ENCODE measurements at regions not wholly inside any gene's neighbourhood (a gene's known extent, or its start where the extent isn't known, plus 50 kb on each side); places are given as distances from the start of the nearest gene placed in this dataset.
"Not testable (repeated sequence)": the region's sequence is repeated elsewhere in the genome, so short reads cannot be mapped to it uniquely, and the experiment has no call there.

DNA sequence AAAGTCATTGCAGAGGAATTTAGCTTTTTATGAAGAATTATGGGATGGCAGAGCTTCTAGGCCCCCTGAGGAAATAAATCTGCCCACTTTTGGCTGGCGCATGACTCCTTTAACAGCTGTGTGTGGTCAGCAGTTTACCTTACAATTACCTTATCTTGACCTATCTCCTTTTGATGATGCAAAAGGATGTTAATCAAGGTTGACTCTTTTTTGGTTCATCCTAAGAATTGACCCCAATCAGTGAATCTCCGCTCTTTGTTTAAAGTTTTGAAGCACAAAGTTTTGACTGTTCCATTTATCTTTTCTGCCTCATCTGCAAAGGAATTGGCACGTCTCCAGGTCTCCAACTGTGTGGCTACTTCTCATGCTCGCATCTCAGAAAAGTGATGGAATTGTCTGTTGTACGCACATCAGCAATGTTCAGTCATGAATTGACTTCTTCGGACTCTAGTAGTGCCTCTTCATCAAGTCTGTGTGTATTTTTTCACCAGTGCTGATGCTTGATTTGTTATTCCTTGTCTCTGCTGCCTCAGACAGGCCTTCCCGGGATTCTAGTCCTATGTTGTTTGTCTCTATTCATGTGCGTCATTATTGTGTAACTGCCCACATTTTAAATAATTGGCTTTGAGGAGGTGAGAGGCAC lies 196.2 kb upstream of the CFAP20DC start:
- peak overlapping the region in 1 of 4 donors; percentile 0 for H3K4me3 Mint-ChIP-seq
- no peak overlapping the region for H3K27ac Mint-ChIP-seq
- peaks cover 21 to 22% (median 21%) of the 10 kb centered on the region in 3 donors for H3K4me1 Mint-ChIP-seq
- H3K9me3 Mint-ChIP-seq = peaks cover 2 to 13% (median 5%) of the 10 kb centered on the region in 3 donors
- no peaks in the 10 kb centered on the region for H3K36me3 Mint-ChIP-seq
- no peaks in the 10 kb centered on the region for H3K27me3 Mint-ChIP-seq

DNA sequence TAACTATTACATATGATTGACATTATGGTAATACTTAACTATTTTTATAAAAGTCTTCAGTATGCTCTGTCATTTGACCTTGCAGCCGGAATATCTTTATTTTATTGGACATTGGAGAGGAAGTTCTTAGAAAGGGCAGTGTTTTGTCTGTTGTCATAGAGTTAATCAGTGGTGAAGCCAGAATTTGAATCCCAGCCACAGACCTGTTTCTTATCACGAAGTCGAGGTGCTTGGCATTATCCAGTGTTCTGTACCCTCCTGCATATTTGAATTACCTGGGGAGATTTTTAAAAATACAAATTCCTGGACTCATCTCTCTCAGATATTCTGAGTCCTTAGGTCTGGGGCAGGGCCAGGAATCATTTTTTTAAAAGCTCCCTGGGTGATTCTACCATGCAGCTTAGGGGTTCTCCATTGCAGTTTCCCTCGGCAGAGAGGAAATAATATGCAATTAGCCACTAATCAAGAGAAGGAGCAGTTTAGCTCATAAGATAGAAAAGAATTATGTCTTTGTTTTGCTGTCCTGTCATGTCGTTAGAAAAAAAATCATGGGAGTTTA lies 195.6 kb upstream of the CFAP20DC start:
- Mint-ChIP-seq H3K9me3 (peaks cover 2 to 13% (median 5%) of the 10 kb centered on the region in 3 donors), H3K4me1 (peaks cover 21 to 22% (median 21%) of the 10 kb centered on the region in 3 donors), H3K27me3 (no peaks in the 10 kb centered on the region), H3K4me3 (no peak overlapping the region), H3K27ac (no peak overlapping the region), H3K36me3 (no peaks in the 10 kb centered on the region)

DNA sequence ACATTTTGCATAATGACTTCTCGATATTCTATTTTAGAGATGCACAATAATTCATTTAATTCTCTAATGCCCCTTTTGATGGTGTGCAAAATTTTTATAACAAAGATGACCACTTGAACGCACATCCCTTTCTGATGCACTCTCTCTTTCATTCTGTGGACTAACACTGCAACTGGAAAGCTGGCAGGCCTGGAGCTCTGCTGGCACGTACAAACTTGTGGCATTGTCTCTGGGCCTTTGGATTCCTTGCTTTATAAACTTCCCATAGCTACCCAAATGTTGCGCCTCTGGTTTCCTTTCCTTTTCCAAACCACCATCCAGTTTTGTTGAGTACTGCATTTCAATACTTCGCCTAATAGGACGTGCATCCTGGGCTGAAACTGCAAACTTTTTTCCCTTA lies 194.5 kb upstream of the CFAP20DC start:
- H3K36me3 Mint-ChIP-seq = no peaks in the 10 kb centered on the region
- H3K27me3 Mint-ChIP-seq = no peaks in the 10 kb centered on the region
- H3K27ac Mint-ChIP-seq = no peak overlapping the region
- peaks cover 2 to 10% (median 4%) of the 10 kb centered on the region in 3 donors for H3K9me3 Mint-ChIP-seq
- peaks cover 21 to 22% (median 21%) of the 10 kb centered on the region in 3 donors for H3K4me1 Mint-ChIP-seq
- H3K4me3 Mint-ChIP-seq = no peak overlapping the region

DNA sequence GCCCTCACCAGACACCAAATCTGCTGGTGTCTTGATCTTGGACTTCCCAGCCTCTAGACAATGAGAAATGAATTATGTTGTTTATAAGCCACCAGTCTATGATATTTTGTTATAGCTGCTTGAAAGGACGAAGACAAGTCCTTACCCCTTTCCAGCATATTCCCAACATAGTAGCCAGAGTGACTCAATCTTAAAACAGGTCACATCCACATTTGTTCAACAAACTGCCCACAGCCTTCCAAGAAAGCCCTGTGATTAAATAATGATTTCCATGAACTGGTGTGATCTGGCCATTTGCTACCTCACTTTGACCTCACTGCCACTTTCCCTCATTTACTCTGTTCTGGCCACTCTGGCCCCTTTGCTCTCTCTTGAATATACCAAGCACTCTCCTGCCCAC lies 193.7 kb upstream of the CFAP20DC start:
- Mint-ChIP-seq H3K4me3 (no peak overlapping the region), H3K36me3 (no peaks in the 10 kb centered on the region), H3K9me3 (peaks cover 0 to 1% (median 0%) of the 10 kb centered on the region in 3 donors), H3K27me3 (peaks cover 3% of the 10 kb centered on the region), H3K4me1 (peaks cover 21 to 22% (median 21%) of the 10 kb centered on the region in 3 donors), H3K27ac (no peak overlapping the region)

DNA sequence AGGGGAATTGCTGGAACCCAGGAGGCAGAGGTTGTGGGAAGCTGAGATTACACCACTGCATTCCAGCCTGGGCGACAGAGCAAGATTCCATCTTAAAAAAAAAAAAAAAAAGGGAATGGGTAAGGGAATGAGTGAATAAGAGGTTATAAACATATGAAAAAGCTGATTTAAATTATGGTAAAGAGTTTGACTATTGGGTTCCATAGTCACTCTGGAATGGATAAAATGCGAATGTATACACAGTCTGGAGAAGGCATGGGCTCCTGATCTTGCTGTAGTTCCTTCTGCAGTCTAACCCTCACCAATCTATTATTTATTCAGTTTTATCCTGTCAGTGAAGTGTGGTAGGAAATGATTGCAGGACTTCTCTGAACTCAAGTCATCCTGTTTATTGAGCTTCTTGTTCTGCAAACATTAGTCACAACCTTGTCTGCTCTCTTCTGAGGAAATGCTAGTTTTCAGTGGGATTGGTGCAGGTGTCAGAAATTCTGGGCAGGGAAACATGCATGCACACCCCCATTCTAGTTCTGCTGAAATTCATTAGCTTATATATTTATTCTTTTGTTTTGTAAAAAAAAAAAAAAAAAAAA lies 190.9 kb upstream of the CFAP20DC start:
- H3K4me3 Mint-ChIP-seq = no peak overlapping the region
- peaks cover 4 to 5% (median 4%) of the 10 kb centered on the region in 3 donors for H3K4me1 Mint-ChIP-seq
- H3K36me3 Mint-ChIP-seq = no peaks in the 10 kb centered on the region
- no peaks in the 10 kb centered on the region for H3K9me3 Mint-ChIP-seq
- H3K27ac Mint-ChIP-seq = no peak overlapping the region
- H3K27me3 Mint-ChIP-seq = peaks cover 3% of the 10 kb centered on the region

DNA sequence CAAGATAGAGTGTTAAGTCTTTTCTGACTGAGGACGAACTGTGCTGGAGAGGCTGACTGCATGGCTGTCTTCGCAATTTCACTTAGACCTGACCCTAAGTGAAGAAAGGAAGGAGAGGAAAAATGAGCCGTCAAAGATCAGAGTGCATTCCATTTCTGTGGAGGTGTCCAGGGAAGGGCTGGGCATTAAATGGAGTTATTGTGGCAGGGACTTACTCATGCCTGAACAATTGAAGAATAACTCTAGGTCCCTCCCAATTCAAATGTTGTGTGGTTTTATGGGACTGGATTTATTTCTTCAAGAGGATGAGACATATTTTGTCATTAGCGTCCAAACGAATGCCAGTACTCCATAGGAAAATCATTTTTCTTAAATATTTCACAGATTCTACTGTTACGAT lies 187.3 kb upstream of the CFAP20DC start:
- H3K27me3 Mint-ChIP-seq = peaks cover 3% of the 10 kb centered on the region
- peaks cover 0 to 9% (median 0%) of the 10 kb centered on the region in 3 donors for H3K4me1 Mint-ChIP-seq
- peaks cover 1% of the 10 kb centered on the region for H3K36me3 Mint-ChIP-seq
- peaks cover 0 to 2% (median under 1%) of the 10 kb centered on the region in 3 donors for H3K9me3 Mint-ChIP-seq
- H3K27ac Mint-ChIP-seq = no peak overlapping the region
- no peak overlapping the region for H3K4me3 Mint-ChIP-seq

DNA sequence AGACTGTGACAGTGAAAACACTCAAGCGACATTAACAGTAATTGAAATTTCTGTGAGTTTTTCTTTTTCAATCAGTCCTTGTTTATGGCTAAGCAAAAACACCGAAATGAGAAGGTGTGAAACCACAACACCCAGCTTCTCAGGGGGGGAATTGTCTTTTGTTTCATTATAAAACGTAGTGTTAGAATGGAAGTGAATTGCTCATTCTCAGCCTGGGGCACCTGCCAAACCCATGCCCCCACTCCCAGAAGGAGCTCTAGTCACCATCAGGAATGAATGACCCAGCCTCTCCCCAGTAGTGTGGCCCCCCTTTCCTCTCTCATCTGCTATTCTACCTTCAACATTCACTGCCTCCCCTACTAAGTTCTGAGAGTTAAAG lies 185.8 kb upstream of the CFAP20DC start:
- Mint-ChIP-seq H3K4me3 (no peak overlapping the region), H3K27me3 (peaks cover 3% of the 10 kb centered on the region), H3K36me3 (peaks cover 1% of the 10 kb centered on the region), H3K4me1 (peaks cover 0 to 9% (median 0%) of the 10 kb centered on the region in 3 donors), H3K27ac (no peak overlapping the region), H3K9me3 (peaks cover 6 to 10% (median 10%) of the 10 kb centered on the region in 3 donors)

DNA sequence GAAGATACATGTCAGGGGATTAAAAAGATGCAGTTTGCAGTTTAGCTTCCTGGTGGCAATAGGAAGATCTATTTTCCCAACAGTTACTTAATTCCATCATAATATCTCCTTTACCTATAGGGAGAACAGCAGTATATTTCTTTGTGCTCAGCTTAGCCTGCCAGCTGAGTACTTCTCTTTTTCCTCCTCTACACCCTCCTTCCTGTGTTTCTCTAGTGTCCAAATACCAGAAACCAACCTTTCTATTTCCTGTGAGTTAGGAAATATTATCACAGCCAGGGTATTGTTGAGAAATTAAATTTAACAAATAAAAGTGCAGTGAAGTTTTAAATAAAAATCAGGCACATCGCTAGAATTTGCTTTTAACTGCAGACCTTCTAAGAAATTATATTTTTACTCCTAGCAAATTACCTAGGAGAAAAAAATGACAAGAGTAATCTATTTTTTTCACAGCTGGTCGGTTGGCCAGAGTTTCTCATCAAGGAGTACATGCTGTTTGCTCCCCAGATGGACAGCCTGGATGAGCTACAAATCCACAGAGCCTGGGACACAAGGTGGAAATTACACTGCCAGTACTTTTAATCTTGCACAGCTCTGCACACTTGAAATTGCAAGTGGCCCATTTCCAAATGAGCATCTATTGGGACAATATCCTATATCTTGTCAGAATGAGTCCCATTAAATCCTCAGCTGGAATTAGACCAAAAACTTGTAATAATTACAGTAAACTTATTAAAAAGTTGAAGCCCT lies 185.2 kb upstream of the CFAP20DC start:
- Mint-ChIP-seq H3K36me3 (peaks cover 1% of the 10 kb centered on the region), H3K27ac (no peak overlapping the region), H3K4me1 (peaks cover 0 to 9% (median 0%) of the 10 kb centered on the region in 3 donors), H3K4me3 (no peak overlapping the region), H3K27me3 (peaks cover 3% of the 10 kb centered on the region), H3K9me3 (peaks cover 6 to 12% (median 10%) of the 10 kb centered on the region in 3 donors)

DNA sequence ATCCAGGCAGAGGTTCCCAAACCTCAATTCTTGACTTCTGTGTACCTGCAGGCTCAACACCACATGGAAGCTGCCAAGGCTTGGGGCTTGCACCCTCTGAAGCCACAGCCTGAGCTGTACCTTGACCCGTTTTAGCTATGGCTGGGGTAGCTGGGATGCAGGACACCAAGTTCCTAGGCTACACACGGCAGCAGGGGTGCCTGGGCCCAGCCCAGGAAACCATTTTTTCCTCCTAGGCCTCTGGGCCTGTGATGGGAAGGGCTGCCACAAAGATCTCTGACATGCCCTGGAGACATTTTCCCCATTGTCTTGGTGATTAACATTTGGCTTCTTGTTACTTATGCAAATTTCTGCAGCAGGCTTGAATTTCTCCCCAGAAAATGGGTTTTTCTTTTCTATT lies 180.6 kb upstream of the CFAP20DC start:
- H3K9me3 Mint-ChIP-seq = peaks cover 9 to 18% (median 12%) of the 10 kb centered on the region in 3 donors
- H3K4me3 Mint-ChIP-seq = peak overlapping the region in 1 of 4 donors; percentile 41
- H3K36me3 Mint-ChIP-seq, H3K27me3 Mint-ChIP-seq, H3K27ac Mint-ChIP-seq, H3K4me1 Mint-ChIP-seq: not testable (repeated sequence)

DNA sequence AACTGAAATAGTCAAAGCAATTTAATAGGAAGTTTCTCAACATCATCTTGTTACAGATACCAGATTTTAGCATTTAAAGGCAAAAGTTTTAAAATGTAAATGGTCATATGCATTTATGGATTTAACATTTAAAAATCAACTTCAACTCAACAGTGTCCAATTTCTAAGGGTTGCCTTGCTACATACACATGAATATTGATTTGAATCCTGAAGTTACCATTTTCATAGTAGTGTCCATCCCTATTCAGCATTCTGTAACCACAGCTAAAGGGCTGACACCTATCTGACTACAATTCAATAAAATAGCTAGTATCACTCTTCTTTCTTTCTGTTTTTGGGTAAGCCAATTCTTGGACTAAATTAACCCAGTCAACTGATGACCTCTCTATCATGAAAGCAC lies 164.0 kb upstream of the CFAP20DC start:
- H3K4me1 Mint-ChIP-seq = no peaks in the 10 kb centered on the region
- no peaks in the 10 kb centered on the region for H3K36me3 Mint-ChIP-seq
- H3K27ac Mint-ChIP-seq = no peak overlapping the region
- H3K9me3 Mint-ChIP-seq = no peaks in the 10 kb centered on the region
- H3K27me3 Mint-ChIP-seq = peaks cover 1% of the 10 kb centered on the region
- H3K4me3 Mint-ChIP-seq = no peak overlapping the region

DNA sequence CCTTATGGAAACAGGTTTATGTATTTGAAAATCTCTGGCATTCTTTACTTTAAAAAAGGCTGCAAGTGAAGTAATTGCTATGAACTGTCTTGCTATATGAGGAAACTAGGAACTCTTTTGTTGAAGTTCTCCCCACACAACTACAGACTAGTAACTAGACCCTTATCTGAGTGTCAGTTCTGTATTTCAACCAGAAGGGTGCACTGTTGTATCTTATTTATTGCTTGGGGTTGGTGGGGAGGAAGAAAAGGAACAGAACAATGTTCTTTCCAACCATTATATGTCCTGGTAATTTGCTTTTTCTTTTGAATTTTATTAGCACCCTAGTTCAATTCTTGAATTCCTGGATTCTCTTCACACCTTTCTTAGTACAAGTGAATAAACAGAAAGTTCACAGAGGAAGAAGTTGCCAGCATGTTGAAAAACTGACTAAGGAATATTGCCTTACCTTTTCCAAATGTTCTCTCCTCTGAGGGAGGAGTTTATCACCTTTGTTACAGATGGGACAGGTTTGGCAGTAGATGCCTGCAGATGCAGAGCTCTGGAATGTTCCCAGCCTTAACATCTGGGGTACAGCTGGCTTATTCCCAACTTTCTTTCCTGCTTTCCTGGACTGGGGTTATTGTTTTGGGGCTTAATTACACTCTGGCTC lies 162.4 kb upstream of the CFAP20DC start:
- no peaks in the 10 kb centered on the region for H3K9me3 Mint-ChIP-seq
- no peaks in the 10 kb centered on the region for H3K36me3 Mint-ChIP-seq
- H3K27ac Mint-ChIP-seq = no peak overlapping the region

DNA sequence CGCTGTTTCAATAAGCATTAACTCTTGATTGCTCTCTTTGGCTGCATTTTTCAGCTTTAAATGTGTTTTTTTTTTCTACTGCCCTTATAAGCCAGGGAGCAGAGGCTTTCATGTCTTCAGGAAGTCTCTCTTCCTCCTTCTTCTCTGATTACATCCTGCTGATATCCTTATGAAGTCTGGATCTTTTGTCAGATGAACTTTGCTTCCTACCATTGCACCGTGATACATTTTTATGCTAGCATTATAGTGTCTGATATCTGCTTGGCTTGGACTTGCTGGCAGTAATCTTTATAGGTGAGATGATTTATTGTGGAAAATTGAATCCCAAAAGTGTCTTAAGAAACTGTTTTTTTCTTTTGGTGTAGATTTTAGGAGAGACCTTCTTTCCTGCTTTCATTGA lies 160.4 kb upstream of the CFAP20DC start:
- H3K4me3 Mint-ChIP-seq = no peak overlapping the region
- no peaks in the 10 kb centered on the region for H3K9me3 Mint-ChIP-seq
- no peaks in the 10 kb centered on the region for H3K4me1 Mint-ChIP-seq
- H3K27me3 Mint-ChIP-seq = peaks cover 4% of the 10 kb centered on the region
- H3K27ac Mint-ChIP-seq = no peak overlapping the region
- H3K36me3 Mint-ChIP-seq = no peaks in the 10 kb centered on the region

More for the DNA sequence above, 162.4 kb upstream of the CFAP20DC start:
- no peak overlapping the region for H3K4me3 Mint-ChIP-seq
- no peaks in the 10 kb centered on the region for H3K4me1 Mint-ChIP-seq
- peaks cover 4% of the 10 kb centered on the region for H3K27me3 Mint-ChIP-seq

DNA sequence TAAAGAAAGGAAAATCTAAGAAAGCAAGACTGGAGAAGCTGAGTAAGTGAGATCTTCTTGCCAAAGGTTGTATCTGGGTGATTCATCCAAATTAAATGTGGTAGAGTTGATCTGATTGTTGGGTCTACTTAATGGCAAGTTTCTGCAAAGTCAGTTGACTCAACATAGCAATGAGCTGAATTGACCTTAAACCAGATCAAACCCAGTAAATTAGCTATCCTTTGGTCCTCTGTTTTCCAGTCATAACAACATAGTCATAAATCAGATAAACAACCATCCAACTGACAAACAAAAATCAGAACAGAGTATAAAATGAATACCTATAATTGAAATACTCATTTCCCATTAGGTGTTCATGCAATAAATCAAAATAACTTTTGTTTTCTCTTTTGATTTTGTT lies 142.6 kb upstream of the CFAP20DC start:
- Mint-ChIP-seq H3K36me3 (no peaks in the 10 kb centered on the region), H3K4me3 (no peak overlapping the region), H3K27ac (no peak overlapping the region), H3K4me1 (no peaks in the 10 kb centered on the region), H3K27me3 (no peaks in the 10 kb centered on the region), H3K9me3 (no peaks in the 10 kb centered on the region)

DNA sequence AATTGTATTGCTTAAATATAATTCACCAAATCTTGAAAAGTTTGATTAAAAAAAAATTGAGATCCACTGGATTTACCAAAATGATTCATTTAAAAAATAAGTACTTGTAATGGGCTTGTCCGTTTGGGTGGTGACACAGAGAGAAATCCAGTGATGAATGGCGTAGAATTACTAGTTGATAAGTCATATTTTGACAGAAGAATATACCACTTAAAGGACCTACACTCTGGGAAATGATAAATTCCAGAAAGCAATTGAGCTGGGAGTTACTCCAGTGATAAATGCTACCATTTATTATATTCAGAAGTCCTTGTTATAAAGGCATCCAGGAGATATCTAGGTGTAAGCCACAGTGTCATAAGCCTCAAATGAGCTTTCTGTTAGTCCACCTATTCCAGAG lies 141.8 kb upstream of the CFAP20DC start:
- Mint-ChIP-seq H3K9me3 (no peaks in the 10 kb centered on the region), H3K36me3 (no peaks in the 10 kb centered on the region), H3K27ac (no peak overlapping the region), H3K4me3 (no peak overlapping the region), H3K27me3 (no peaks in the 10 kb centered on the region), H3K4me1 (no peaks in the 10 kb centered on the region)

DNA sequence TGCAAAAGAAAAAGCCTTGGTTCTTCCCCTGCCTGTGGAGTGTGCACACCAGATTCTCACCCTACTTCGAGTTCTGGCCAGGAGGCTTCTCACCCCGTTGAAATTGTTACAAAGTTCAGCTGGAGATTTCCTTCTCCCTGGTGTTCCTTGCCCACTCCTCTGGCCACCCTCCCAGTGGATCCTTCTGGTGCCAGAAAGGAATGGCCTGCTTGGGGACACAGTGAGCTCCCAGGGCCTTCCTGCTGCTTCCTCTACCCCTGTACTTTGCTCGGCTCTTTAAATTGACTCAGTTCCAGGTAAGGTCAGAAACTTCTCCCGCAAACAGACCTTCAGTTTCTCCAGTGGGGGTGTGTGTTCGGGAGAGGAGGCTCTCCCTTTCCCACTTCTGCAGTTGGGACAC lies 140.1 kb upstream of the CFAP20DC start:
- Mint-ChIP-seq H3K9me3 (no peaks in the 10 kb centered on the region), H3K4me3 (no peak overlapping the region), H3K27me3 (no peaks in the 10 kb centered on the region), H3K27ac (no peak overlapping the region), H3K36me3 (no peaks in the 10 kb centered on the region), H3K4me1 (no peaks in the 10 kb centered on the region)
